SK-N-MC (cell line): ENCODE measurements at regions not wholly inside any gene's neighbourhood (a gene's known extent, or its start where the extent isn't known, plus 50 kb on each side); places are given as distances from the start of the nearest gene placed in this dataset.
"Not testable (repeated sequence)": the region's sequence is repeated elsewhere in the genome, so short reads cannot be mapped to it uniquely, and the experiment has no call there.

ENCODE experiments used
- DNase-seq: peaks from one replicate; pipeline ENCODE4 v3.0.0-alpha.2; 2011; ENCODE audit warnings: low read depth, low spot score
- H3K27ac ChIP-seq: fragments of 200-600 bp; sonication (generic); 2 replicates; pipeline ENCODE4 v1.5.1; 2016; ENCODE audit warnings: mixed run types
- H3K36me3 ChIP-seq: fragments of 200-600 bp; sonication (generic); 2 replicates; pipeline ENCODE4 v1.6.1; 2017; ENCODE audit warnings: antibody characterized with exemption, low read length, mixed read lengths; ENCODE audit not compliant: insufficient read depth
- H3K4me3 ChIP-seq: fragments of 200-600 bp; sonication (generic); 2 replicates; pipeline ENCODE4 v1.5.1; 2016
- H3K9ac ChIP-seq: fragments of 200-600 bp; sonication (generic); 2 replicates; pipeline ENCODE4 v1.8.0; 2017; ENCODE audit warnings: mixed run types, mixed read lengths; ENCODE audit not compliant: insufficient read length
- H3K9me3 ChIP-seq: fragments of 200-600 bp; sonication (generic); 2 replicates; pipeline ENCODE4 v1.6.1; 2017; ENCODE audit warnings: low read depth, mild to moderate bottlenecking, antibody characterized with exemption, low read length, moderate library complexity, mixed read lengths
- EZH2 ChIP-seq: fragments of 200-600 bp; sonication (generic); IDR thresholded peaks from one replicate; pipeline ENCODE4 v1.6.1; 2017; ENCODE audit warnings: antibody characterized with exemption
- FOXP2 ChIP-seq: optimal IDR thresholded peaks from 2 replicates; pipeline ENCODE3; 2011; ENCODE audit warnings: mild to moderate bottlenecking, moderate library complexity; ENCODE audit not compliant: insufficient read depth; ENCODE audit errors: extremely low read length, control extremely low read depth
- POLR2AphosphoS5 ChIP-seq: IDR thresholded peaks from 2 replicates; pipeline ENCODE4 v1.6.1; 2012; ENCODE audit warnings: mild to moderate bottlenecking, low read depth, low read length, borderline replicate concordance

DNA sequence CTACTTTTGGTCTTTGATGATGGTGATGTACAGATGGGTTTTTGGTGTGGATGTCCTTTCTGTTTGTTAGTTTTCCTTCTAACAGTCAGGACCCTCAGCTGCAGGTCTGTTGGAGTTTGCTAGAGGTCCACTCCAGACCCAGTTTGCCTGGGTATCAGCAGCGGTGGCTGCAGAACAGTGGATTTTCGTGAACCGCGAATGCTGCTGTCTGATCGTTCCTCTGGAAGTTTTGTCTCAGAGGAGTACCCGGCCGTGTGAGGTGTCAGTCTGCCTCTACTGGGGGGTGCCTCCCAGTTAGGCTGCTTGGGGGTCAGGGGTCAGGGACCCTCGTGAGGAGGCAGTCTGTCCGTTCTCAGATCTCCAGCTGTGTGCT, 56.6 kb upstream of the TNFAIP8 start:
- not testable (repeated sequence) for H3K4me3 ChIP-seq

DNA sequence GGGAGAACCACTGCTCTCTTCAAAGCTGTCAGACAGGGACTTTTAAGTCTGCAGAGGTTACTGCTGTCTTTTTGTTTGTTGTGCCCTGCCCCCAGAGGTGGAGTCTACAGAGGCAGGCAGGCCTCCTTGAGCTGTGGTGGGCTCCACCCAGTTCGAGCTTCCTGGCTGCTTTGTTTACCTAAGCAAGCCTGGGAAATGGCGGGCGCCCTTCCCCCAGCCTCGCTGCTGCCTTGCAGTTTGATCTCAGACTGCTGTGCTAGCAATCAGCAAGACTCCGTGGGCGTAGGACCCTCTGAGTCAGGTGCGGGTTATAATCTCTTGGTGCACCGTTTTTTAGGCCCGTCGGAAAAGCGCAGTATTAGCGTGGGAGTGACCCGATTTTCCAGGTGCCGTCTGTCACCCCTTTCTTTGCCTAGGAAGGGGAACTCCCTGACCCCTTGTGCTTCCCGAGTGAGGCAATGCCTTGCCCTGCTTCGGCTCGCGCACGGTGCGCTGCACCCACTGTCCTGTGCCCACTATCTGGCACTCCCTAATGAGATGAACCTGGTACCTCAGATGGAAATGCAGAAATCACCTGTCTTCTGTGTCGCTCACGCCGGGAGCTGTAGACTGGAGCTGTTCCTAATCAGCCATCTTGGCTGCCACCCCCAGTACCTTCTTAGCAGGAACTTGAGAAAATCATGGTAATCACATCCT, 56.1 kb upstream of the TNFAIP8 start:
- H3K9ac ChIP-seq, H3K4me3 ChIP-seq, DNase-seq, H3K9me3 ChIP-seq, H3K36me3 ChIP-seq: not testable (repeated sequence)
- H3K27ac ChIP-seq: peak overlapping the region; percentile 65; the same call in 1 of the 2 replicates

More for the DNA sequence above, 56.6 kb upstream of the TNFAIP8 start:
- H3K27ac ChIP-seq, H3K36me3 ChIP-seq, DNase-seq, H3K9ac ChIP-seq, H3K9me3 ChIP-seq: not testable (repeated sequence)

- no peak for DNase-seq
- H3K36me3 ChIP-seq: no peaks in the 10 kb centered on the region
- TF ChIP-seq POLR2AphosphoS5 (no peak), EZH2 (no peak), FOXP2 (no peak)
- peak overlapping the region; percentile 65; the same call in 1 of the 2 replicates for H3K27ac ChIP-seq
- no peak overlapping the region for H3K4me3 ChIP-seq
- H3K9ac ChIP-seq: no peak overlapping the region
- H3K9me3 ChIP-seq: no peaks in the 10 kb centered on the region
These were observed 55.5 kb upstream of the TNFAIP8 start for GRCh38 chr5:119300311-119300670.

DNA sequence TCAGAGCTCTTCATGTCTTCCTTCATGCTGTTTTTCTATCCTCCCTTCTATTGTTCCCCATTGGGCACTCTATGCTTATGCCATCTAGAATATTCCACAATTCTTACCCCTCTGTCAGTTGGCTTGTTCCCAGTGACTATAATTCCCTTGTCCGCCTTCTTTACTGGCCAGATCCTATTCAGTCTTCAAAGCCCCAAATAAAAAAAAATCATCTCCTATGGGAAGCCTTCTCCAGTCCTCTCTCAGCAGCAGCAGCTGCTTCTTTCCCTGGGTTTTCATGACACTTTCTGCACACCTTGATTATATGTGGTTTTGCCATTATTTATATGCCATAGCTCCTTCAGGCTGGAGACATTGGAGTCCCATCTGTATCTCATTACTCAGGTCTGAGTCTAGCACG, 54.6 kb upstream of the TNFAIP8 start:
- no peak for DNase-seq
- no peaks in the 10 kb centered on the region for H3K9me3 ChIP-seq
- no peak overlapping the region for H3K9ac ChIP-seq
- no peak for TF ChIP-seq EZH2
- TF ChIP-seq POLR2AphosphoS5: no peak
- no peak for TF ChIP-seq FOXP2
- no peak overlapping the region for H3K4me3 ChIP-seq
- H3K36me3 ChIP-seq: no peaks in the 10 kb centered on the region
- no peak overlapping the region for H3K27ac ChIP-seq

- no peak for DNase-seq
- no peak overlapping the region for H3K9ac ChIP-seq
- no peak overlapping the region for H3K27ac ChIP-seq
- TF ChIP-seq POLR2AphosphoS5 (no peak), FOXP2 (no peak), EZH2 (no peak)
- H3K36me3 ChIP-seq: no peaks in the 10 kb centered on the region
- H3K9me3 ChIP-seq: no peaks in the 10 kb centered on the region
- H3K4me3 ChIP-seq: no peak overlapping the region
These were observed 53.9 kb upstream of the TNFAIP8 start for GRCh38 chr5:119301906-119302305.

- Histone ChIP-seq H3K27ac (no peak overlapping the region), H3K4me3 (no peak overlapping the region), H3K9me3 (no peaks in the 10 kb centered on the region), H3K9ac (no peak overlapping the region), H3K36me3 (no peaks in the 10 kb centered on the region)
- TF ChIP-seq POLR2AphosphoS5 (no peak), FOXP2 (no peak), EZH2 (no peak)
- DNase-seq: no peak
These were observed 53.4 kb upstream of the TNFAIP8 start for GRCh38 chr5:119302449-119302848.

- H3K4me3 ChIP-seq: no peak overlapping the region
- no peak overlapping the region for H3K9ac ChIP-seq
- no peaks in the 10 kb centered on the region for H3K9me3 ChIP-seq
- no peak overlapping the region for H3K27ac ChIP-seq
- DNase-seq: no peak
- no peak for TF ChIP-seq POLR2AphosphoS5
- no peak for TF ChIP-seq EZH2
- peak; percentile 20 for TF ChIP-seq FOXP2
- H3K36me3 ChIP-seq: no peaks in the 10 kb centered on the region
These were observed 52.6 kb upstream of the TNFAIP8 start for GRCh38 chr5:119302916-119303897.

DNA sequence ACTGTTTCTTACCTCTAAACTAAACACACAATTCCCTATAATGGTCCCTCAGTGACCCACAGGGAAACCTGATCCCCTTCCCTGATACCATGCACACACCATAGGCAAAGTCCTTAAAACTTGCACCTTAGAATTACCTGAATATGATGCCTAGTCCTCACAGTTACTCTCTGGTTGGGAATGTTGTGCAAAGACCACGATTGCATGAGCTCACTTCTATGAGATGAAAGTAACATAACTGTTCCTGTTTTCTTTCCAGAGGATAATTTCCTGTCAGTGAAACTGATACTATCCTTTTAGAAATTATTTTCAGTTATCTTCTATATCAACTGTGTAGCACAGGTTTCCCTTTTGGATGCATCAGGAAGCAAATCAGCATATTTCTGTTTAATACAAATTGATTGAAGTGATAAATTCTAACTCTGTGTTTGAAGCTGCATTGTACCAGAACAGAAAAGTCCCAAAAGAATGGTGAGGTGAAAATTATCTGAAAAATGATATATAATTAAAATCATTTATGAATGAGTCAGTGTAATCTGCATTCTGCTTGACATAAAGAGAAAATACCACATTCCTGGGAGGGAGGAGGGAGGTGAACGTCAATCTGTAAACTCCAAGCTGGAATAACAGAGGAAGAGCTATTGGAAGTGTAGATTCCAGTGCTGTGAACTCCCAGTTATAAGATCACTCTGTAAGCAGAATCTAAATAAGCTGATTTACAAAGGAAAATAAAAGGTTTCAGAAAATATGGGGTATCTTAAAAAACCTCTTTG, 51.2 kb upstream of the TNFAIP8 start:
- no peak for DNase-seq
- Histone ChIP-seq H3K9ac (no peak overlapping the region), H3K27ac (no peak overlapping the region), H3K4me3 (no peak overlapping the region), H3K9me3 (no peaks in the 10 kb centered on the region), H3K36me3 (no peaks in the 10 kb centered on the region)
- TF ChIP-seq FOXP2 (no peak), EZH2 (no peak)
